ENCODE measurements at regions not wholly inside any gene's neighbourhood (a gene's known extent, or its start where the extent isn't known, plus 50 kb on each side); places are given as distances from the start of the nearest gene placed in this dataset.

- no peak for TF ChIP-seq CTCF (IDR thresholded peaks at IDR 0.05)
- H3K4me3 ChIP-seq = no peak overlapping the region
- H3K27me3 ChIP-seq = no peaks in the 10 kb centered on the region
- DNase-seq = no peak
- WGBS, 2 donors = 91% methylated on average over 9 of the region's 9 CpGs
- H3K27ac ChIP-seq = no peak overlapping the region
- ATAC-seq = no peak
- H3K36me3 ChIP-seq = no peaks in the 10 kb centered on the region
- H3K9me3 ChIP-seq = peaks cover 0 to 7% (median 0%) of the 10 kb centered on the region in 11 donors
- intact Hi-C loops (cut with DNase I) = no loop called here
- no peaks in the 10 kb centered on the region for H3K4me1 ChIP-seq
Measured at GRCh38 chr1:80349218-80349617, 1342.7 kb upstream of the ADGRL4 start.

GRCh38 chr1:80341021-80341420 is 1334.5 kb upstream of the ADGRL4 start:
- H3K4me3 ChIP-seq = no peak overlapping the region
- H3K27me3 ChIP-seq = no peaks in the 10 kb centered on the region
- intact Hi-C loops (cut with DNase I) = no loop called here
- WGBS, 2 donors = 83 to 87% methylated on average over 3 of the region's 3 CpGs
- peaks cover 0 to 31% (median 4%) of the 10 kb centered on the region in 11 donors for H3K9me3 ChIP-seq
- ATAC-seq (no peak), DNase-seq (no peak)
- no peak for TF ChIP-seq CTCF (IDR thresholded peaks at IDR 0.05)
- no peaks in the 10 kb centered on the region for H3K4me1 ChIP-seq
- no peak overlapping the region for H3K27ac ChIP-seq
- H3K36me3 ChIP-seq = no peaks in the 10 kb centered on the region

- no peak for TF ChIP-seq CTCF (IDR thresholded peaks at IDR 0.05)
- H3K27ac ChIP-seq = no peak overlapping the region
- H3K36me3 ChIP-seq = no peaks in the 10 kb centered on the region
- ATAC-seq (no peak), DNase-seq (no peak)
- H3K4me1 ChIP-seq = no peaks in the 10 kb centered on the region
- intact Hi-C loops (cut with DNase I) = no loop called here
- 77 to 84% methylated on average over 5 of the region's 5 CpGs for WGBS, 2 donors
- H3K4me3 ChIP-seq = no peak overlapping the region
- H3K9me3 ChIP-seq = peaks cover 0 to 5% (median 0%) of the 10 kb centered on the region in 11 donors
- no peaks in the 10 kb centered on the region for H3K27me3 ChIP-seq
Measured at GRCh38 chr1:80318108-80318507, 1311.6 kb upstream of the ADGRL4 start.

DNA sequence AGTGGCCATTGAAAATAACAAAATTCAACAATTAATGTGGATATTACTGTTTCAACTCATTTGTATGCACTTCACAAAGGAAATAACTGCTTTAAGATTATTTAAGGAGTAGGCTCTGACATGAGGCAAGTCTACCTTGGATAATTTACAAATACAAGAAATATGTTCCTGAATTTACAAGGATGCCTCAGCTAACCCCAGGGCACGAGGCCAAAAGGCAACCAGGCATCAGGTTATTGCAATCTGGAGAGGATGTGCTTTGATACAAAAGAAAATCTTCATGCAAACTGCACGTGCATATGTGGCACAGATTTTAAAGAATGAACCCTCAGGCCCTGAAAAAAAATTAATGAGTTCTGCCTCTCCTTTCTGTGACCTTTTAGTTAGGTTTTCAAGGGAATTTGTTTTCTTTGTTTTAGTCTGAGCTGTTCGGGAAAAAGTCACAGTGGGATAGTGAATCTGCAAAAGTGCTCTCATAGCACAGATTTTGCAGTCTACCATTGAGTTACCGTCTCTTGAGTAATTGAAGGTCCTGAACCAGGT is 1304.2 kb upstream of the ADGRL4 start:
- no peak for ATAC-seq

More for the DNA sequence above, 1304.2 kb upstream of the ADGRL4 start:
- Histone ChIP-seq H3K4me3 (no peak overlapping the region), H3K4me1 (no peaks in the 10 kb centered on the region), H3K27me3 (no peaks in the 10 kb centered on the region), H3K27ac (no peak overlapping the region), H3K9me3 (no peaks in the 10 kb centered on the region), H3K36me3 (no peaks in the 10 kb centered on the region)
- DNase-seq = no peak
- WGBS, 2 donors = 70 to 81% methylated on average over 4 of the region's 4 CpGs
- TF ChIP-seq CTCF (IDR thresholded peaks at IDR 0.05) = no peak
- intact Hi-C loops (cut with DNase I) = no loop called here
